DOHH2 (cell line): ENCODE measurements at regions not wholly inside any gene's neighbourhood (a gene's known extent, or its start where the extent isn't known, plus 50 kb on each side); places are given as distances from the start of the nearest gene placed in this dataset.

ENCODE experiments used
- EZH2phosphoT487 ChIP-seq: fragments of 200-600 bp; sonication (generic); IDR thresholded peaks from 2 replicates; pipeline ENCODE4 v1.6.1; 2017; ENCODE audit warnings: borderline replicate concordance, mild to moderate bottlenecking, antibody characterized with exemption, low read length, moderate library complexity, mixed read lengths
- TF ChIP-seq, protein P1 (sequence below): fragments of 200-600 bp; sonication (generic); IDR thresholded peaks from one replicate; pipeline ENCODE4 v1.5.1; 2014; ENCODE audit warnings: antibody characterized with exemption, mild to moderate bottlenecking, low read depth, low read length; ENCODE audit not compliant: poor library complexity, severe bottlenecking

DNA sequence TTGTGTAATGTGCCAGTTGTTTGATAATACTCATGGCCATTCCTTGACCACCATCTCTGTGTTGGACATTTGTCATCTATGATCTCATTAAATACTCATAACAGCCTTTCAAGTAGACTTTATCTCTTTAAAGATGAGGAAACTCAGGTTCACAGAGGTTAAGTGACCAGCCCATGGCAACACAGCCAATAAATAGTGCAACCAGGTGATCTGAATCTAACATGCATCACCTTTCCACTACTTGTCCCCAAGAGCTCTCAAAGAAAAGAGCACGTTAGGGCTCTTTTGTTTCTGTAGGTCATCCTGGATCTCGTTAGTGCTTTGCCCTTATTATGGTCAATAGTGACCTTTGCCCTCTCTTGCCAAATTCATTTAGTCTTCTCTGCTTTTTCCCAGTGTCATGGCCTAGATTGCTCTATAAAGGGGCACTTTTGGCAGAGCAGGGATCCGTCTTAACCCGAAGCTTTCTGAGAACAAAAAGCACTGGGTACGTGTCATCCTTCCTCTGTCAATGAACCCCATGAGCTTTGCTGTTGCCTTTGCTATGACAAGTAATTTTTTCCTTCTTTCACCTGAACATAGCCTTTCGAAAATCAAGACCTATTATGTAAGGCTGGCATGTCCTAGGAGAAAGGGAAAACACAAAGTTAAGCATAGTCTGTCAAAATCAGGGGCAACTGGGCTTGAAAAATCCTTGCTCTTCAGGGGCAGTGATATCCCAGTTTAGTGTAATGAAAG lies 88.0 kb upstream of the PLXNA2 start:
- TF ChIP-seq, protein P1, sequence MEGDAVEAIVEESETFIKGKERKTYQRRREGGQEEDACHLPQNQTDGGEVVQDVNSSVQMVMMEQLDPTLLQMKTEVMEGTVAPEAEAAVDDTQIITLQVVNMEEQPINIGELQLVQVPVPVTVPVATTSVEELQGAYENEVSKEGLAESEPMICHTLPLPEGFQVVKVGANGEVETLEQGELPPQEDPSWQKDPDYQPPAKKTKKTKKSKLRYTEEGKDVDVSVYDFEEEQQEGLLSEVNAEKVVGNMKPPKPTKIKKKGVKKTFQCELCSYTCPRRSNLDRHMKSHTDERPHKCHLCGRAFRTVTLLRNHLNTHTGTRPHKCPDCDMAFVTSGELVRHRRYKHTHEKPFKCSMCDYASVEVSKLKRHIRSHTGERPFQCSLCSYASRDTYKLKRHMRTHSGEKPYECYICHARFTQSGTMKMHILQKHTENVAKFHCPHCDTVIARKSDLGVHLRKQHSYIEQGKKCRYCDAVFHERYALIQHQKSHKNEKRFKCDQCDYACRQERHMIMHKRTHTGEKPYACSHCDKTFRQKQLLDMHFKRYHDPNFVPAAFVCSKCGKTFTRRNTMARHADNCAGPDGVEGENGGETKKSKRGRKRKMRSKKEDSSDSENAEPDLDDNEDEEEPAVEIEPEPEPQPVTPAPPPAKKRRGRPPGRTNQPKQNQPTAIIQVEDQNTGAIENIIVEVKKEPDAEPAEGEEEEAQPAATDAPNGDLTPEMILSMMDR, result no peak
- no peak for TF ChIP-seq EZH2phosphoT487
